ENCODE measurements at regions not wholly inside any gene's neighbourhood (a gene's known extent, or its start where the extent isn't known, plus 50 kb on each side); places are given as distances from the start of the nearest gene placed in this dataset.

- Histone ChIP-seq H2AFZ (ENCODE audit: low read depth, low read length) (no peak overlapping the region), H4K20me1 (ENCODE audit: insufficient read depth) (no peaks in the 10 kb centered on the region), H3F3A (ENCODE audit: insufficient read depth, low read length, poor library complexity, severe bottlenecking) (no peaks in the 10 kb centered on the region), H3K36me3 (ENCODE audit: insufficient read depth, low read length) (no peaks in the 10 kb centered on the region), H3K4me2 (ENCODE audit: low read length) (no peak overlapping the region), H3K27me3 (ENCODE audit: insufficient read depth, low read depth, low read length) (no peaks in the 10 kb centered on the region), H3K4me3 (ENCODE audit: low read length) (no peak overlapping the region), H3K27ac (ENCODE audit: low read length) (no peak overlapping the region), H3K9me3 (ENCODE audit: low read length) (no peaks in the 10 kb centered on the region), H3K79me2 (replicated peaks; ENCODE audit: insufficient read depth, low read length) (no peaks in the 10 kb centered on the region), H3K9me2 (ENCODE audit: insufficient read depth, low read length) (no peaks in the 10 kb centered on the region), H3K9ac (ENCODE audit: low read length) (no peak overlapping the region)
- TF ChIP-seq EZH2 (IDR thresholded peaks at IDR 0.05; ENCODE audit: borderline replicate concordance, insufficient read depth, low read length, poor library complexity, severe bottlenecking) (no peak), CTCF (IDR thresholded peaks at IDR 0.05; ENCODE audit: poor library complexity, severe bottlenecking) (no peak), MXI1 (conservative IDR thresholded peaks at IDR 0.05; ENCODE audit: poor library complexity, severe bottlenecking) (no peak), EP300 (conservative IDR thresholded peaks at IDR 0.05; ENCODE audit: poor library complexity, severe bottlenecking) (no peak), SMC3 (conservative IDR thresholded peaks at IDR 0.05; ENCODE audit: poor library complexity) (no peak), POLR2AphosphoS5 (IDR thresholded peaks at IDR 0.05) (no peak), RAD21 (conservative IDR thresholded peaks at IDR 0.05) (no peak), TAF1 (IDR thresholded peaks at IDR 0.05; ENCODE audit: low read depth) (no peak)
- TF ChIP-seq, protein P1, sequence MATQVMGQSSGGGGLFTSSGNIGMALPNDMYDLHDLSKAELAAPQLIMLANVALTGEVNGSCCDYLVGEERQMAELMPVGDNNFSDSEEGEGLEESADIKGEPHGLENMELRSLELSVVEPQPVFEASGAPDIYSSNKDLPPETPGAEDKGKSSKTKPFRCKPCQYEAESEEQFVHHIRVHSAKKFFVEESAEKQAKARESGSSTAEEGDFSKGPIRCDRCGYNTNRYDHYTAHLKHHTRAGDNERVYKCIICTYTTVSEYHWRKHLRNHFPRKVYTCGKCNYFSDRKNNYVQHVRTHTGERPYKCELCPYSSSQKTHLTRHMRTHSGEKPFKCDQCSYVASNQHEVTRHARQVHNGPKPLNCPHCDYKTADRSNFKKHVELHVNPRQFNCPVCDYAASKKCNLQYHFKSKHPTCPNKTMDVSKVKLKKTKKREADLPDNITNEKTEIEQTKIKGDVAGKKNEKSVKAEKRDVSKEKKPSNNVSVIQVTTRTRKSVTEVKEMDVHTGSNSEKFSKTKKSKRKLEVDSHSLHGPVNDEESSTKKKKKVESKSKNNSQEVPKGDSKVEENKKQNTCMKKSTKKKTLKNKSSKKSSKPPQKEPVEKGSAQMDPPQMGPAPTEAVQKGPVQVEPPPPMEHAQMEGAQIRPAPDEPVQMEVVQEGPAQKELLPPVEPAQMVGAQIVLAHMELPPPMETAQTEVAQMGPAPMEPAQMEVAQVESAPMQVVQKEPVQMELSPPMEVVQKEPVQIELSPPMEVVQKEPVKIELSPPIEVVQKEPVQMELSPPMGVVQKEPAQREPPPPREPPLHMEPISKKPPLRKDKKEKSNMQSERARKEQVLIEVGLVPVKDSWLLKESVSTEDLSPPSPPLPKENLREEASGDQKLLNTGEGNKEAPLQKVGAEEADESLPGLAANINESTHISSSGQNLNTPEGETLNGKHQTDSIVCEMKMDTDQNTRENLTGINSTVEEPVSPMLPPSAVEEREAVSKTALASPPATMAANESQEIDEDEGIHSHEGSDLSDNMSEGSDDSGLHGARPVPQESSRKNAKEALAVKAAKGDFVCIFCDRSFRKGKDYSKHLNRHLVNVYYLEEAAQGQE (IDR thresholded peaks at IDR 0.05; ENCODE audit: borderline replicate concordance), result no peak
Observed at GRCh38 chr5:163724305-163724704, 218.9 kb downstream of the MAT2B start.

DNA sequence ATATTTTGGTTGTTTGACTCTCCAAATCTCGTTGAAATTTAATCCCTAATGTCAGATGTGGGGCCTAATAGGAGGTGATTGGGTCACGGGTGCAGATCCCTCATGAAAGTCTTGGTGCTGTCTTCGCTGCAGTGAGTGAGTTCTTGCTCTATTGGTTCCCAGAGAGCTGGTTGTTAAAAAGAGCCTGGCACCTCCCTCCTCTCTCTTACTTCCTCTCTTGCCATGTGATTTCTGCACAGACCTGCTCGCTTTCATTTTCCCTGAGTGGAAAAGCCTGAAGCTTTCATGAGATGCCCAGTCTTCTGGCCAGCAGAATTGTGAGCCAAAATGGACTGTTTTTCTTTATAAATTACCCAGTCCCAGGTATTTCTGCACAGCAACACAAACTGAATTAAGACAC lies 221.6 kb downstream of the MAT2B start:
- H3K4me2 ChIP-seq (ENCODE audit: low read length), result no peak overlapping the region
- H4K20me1 ChIP-seq (ENCODE audit: insufficient read depth), result no peaks in the 10 kb centered on the region
- no peaks in the 10 kb centered on the region for H3K9me2 ChIP-seq (ENCODE audit: insufficient read depth, low read length)
- H3K4me3 ChIP-seq (ENCODE audit: low read length), result no peak overlapping the region
- H3F3A ChIP-seq (ENCODE audit: insufficient read depth, low read length, poor library complexity, severe bottlenecking), result no peaks in the 10 kb centered on the region
- no peaks in the 10 kb centered on the region for H3K9me3 ChIP-seq (ENCODE audit: low read length)
- no peak overlapping the region for H3K27ac ChIP-seq (ENCODE audit: low read length)
- no peak overlapping the region for H3K9ac ChIP-seq (ENCODE audit: low read length)
- H3K79me2 ChIP-seq (replicated peaks; ENCODE audit: insufficient read depth, low read length), result no peaks in the 10 kb centered on the region
- H3K27me3 ChIP-seq (ENCODE audit: insufficient read depth, low read depth, low read length), result no peaks in the 10 kb centered on the region
- H3K36me3 ChIP-seq (ENCODE audit: insufficient read depth, low read length), result no peaks in the 10 kb centered on the region
- TF ChIP-seq CTCF (IDR thresholded peaks at IDR 0.05; ENCODE audit: poor library complexity, severe bottlenecking) (no peak), SMC3 (conservative IDR thresholded peaks at IDR 0.05; ENCODE audit: poor library complexity) (no peak), POLR2AphosphoS5 (IDR thresholded peaks at IDR 0.05) (no peak), EZH2 (IDR thresholded peaks at IDR 0.05; ENCODE audit: borderline replicate concordance, insufficient read depth, low read length, poor library complexity, severe bottlenecking) (no peak), MXI1 (conservative IDR thresholded peaks at IDR 0.05; ENCODE audit: poor library complexity, severe bottlenecking) (no peak), TAF1 (IDR thresholded peaks at IDR 0.05; ENCODE audit: low read depth) (no peak), EP300 (conservative IDR thresholded peaks at IDR 0.05; ENCODE audit: poor library complexity, severe bottlenecking) (no peak), RAD21 (conservative IDR thresholded peaks at IDR 0.05) (no peak)
- TF ChIP-seq, protein P1 (IDR thresholded peaks at IDR 0.05; ENCODE audit: borderline replicate concordance), result no peak
- no peak overlapping the region for H2AFZ ChIP-seq (ENCODE audit: low read depth, low read length)
